Inflammatory macrophage (primary cell): ENCODE measurements at regions not wholly inside any gene's neighbourhood (a gene's known extent, or its start where the extent isn't known, plus 50 kb on each side); places are given as distances from the start of the nearest gene placed in this dataset.

ENCODE experiments used
- DNase-seq, 2 donors: peaks; one replicate each; pipeline ENCODE4 v3.0.0-alpha.2; 2020 to 2022

- DNase-seq = no peak
These were observed 108.2 kb upstream of the STK17B start for GRCh38 chr2:196279541-196279940.

- no peak for DNase-seq
These were observed 112.9 kb upstream of the STK17B start for GRCh38 chr2:196284144-196284844.

GRCh38 chr2:196284866-196285557 is 113.6 kb upstream of the STK17B start:
- DNase-seq = no peak

GRCh38 chr2:196286821-196287220 is 115.4 kb upstream of the STK17B start:
- no peak for DNase-seq

GRCh38 chr2:196287523-196287922 is 116.1 kb upstream of the STK17B start:
- DNase-seq = no peak

- DNase-seq = no peak
These were observed 116.7 kb upstream of the STK17B start for GRCh38 chr2:196288006-196288538.

- no peak for DNase-seq
These were observed 117.6 kb upstream of the STK17B start for GRCh38 chr2:196289000-196289399.

- no peak for DNase-seq
These were observed 118.8 kb upstream of the STK17B start for GRCh38 chr2:196290136-196290535.

GRCh38 chr2:196290569-196290968 is 119.2 kb upstream of the STK17B start:
- no peak for DNase-seq

GRCh38 chr2:196291426-196291825 is 120.0 kb upstream of the STK17B start:
- peak; percentile 7 to 19 for DNase-seq

GRCh38 chr2:196291873-196292800 is 120.8 kb upstream of the STK17B start:
- peak; percentile 25 to 56 for DNase-seq

- peak; percentile 33 to 59 for DNase-seq
These were observed 122.6 kb upstream of the STK17B start for GRCh38 chr2:196293751-196294515.

GRCh38 chr2:196294516-196294909 is 123.1 kb upstream of the STK17B start:
- no peak for DNase-seq

- no peak for DNase-seq
These were observed 123.6 kb upstream of the STK17B start for GRCh38 chr2:196295005-196295404.

GRCh38 chr2:196298106-196298723 is 126.8 kb upstream of the STK17B start:
- peak in 1 of 2 donors; percentile 45 for DNase-seq

GRCh38 chr2:196307775-196308305 is 136.5 kb upstream of the STK17B start:
- DNase-seq = no peak

- DNase-seq = no peak
These were observed 138.3 kb upstream of the STK17B start for GRCh38 chr2:196309691-196310090.

GRCh38 chr2:196314157-196314556 is 142.8 kb upstream of the STK17B start:
- no peak for DNase-seq

- no peak for DNase-seq
These were observed 143.4 kb upstream of the STK17B start for GRCh38 chr2:196314780-196315179.

- DNase-seq = no peak
These were observed 144.1 kb upstream of the STK17B start for GRCh38 chr2:196315388-196316049.

GRCh38 chr2:196316050-196316430 is 144.7 kb upstream of the STK17B start:
- DNase-seq = no peak
